ENCODE measurements at regions not wholly inside any gene's neighbourhood (a gene's known extent, or its start where the extent isn't known, plus 50 kb on each side); places are given as distances from the start of the nearest gene placed in this dataset.
"Not testable (repeated sequence)": the region's sequence is repeated elsewhere in the genome, so short reads cannot be mapped to it uniquely, and the experiment has no call there.

DNA sequence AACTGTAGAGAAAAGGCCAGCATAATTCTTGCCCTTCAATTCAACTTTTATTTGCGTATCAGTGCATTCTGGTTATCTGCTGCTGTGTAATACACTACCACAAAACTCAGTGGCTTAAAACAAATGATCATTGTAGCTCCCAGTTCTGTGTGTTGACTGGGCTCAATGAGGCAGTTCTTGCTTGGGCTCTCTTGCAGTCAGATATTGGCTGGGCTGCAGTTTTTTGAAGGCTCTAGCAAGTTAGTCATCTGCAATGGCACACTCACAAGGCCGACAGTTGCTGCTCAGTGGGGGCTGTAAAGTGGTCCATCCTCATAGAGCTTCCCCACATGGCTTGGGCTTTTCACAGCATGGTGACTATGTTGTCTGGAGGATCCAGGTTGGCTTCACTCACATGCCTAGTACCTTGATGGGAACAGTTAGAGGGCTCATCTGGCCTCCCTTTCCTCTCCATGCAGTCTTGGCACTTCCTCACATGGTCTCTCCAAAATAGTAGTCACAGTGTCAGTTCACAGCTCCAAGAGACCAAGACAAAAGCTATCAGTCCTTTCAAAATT, 110.6 kb upstream of the TNP1 start:
- no peak for DNase-seq

DNA sequence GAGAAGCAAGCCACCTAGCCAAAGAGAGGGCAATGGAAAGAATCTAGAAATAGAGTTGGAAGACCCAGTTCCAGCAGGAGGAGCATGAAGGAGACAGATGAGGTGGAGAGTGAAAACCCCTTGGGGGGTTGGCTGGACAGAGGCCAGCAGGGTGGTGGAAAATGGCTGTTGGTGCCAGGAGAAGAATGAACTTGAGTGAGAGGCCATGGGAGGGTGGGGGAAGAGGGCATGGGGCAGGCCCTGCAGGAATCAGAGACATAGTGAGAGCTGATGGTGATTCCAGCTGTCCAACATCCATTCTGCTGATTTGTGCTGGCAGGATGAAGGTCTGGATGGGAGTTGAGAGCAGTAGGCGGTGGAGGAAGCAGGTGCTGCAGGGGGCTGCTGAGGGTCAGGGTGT, 108.0 kb upstream of the TNP1 start:
- no peak for DNase-seq

DNA sequence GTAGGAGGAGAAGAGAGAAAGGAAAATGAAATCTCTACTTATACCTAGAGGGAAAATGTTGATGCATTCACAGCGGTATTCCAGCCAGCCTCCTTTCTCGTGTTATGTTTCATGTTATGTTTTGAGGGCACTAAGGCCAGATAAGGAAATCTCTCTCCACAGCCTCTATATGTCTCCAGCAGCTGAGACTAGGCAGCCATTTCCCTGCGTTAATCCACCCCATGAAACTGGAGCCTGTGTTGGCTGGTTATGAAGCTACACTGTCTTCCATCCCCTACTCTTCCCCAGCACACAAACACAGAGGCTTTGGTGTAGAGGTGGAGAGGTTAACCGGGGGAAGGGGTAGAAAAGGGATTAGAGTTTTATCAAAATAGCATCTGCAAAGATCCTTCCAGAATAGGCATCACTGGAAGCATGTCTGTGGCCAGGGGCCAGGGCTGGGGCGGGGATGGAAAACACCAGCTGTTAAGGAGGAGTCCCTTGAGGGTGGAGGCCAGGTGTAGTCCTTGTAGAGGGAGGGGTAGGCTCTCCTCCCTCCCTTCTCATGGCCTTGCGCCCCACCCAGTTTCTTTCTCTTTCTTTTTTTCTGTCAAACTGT, 100.9 kb upstream of the TNP1 start:
- peak; percentile 44 for DNase-seq

DNA sequence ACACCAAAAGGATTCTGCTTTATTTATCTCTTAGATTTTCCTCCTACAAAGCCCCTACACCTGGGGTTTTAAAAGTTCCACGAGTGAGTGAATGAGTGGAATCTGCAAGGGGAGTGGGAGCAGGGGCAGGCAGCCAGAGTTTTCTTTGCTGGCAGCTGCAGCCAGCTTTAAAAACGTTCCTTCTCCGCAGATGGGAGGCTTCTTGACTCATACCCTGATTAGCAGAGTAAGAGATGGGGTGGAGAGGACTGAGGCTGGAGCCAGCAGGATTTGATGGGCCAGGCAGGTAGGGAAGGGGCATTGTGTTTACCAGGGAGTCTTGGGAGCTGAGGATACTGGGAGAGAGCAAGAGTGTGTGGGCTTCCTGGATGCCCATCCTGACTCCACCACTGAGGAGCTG, 99.6 kb upstream of the TNP1 start:
- no peak for DNase-seq

DNA sequence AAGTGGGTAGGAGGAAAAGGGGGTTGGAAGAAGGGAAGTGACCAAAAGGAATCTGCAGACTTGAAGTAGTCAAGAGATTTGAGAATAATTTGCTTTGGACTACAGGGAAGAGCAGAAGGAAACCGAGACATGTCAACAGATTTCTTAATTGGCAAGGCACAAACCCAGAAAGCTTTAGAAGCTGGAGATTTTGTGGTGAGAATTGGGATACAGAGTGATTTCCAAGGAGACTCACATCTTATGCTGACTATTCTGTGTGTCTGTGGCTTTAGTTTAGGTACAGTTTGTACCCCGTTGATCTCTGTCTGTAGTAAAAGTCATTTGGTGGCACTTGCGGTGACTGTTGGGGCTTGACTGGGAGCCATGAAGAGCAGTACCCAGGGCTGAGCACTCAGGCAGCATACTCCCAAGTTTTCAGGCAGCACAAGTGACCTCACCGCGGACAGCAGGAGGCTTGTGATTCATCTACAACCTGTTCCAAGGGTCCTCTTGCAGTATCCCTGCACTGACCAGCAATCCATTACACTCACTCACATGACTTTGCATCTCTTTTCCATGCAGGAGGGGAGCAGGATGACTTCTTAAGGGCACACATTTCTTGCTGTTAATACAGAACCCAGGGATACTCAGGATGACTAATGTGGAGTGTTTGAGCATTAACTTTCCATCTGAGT, 97.1 kb upstream of the TNP1 start:
- DNase-seq, result no peak

DNA sequence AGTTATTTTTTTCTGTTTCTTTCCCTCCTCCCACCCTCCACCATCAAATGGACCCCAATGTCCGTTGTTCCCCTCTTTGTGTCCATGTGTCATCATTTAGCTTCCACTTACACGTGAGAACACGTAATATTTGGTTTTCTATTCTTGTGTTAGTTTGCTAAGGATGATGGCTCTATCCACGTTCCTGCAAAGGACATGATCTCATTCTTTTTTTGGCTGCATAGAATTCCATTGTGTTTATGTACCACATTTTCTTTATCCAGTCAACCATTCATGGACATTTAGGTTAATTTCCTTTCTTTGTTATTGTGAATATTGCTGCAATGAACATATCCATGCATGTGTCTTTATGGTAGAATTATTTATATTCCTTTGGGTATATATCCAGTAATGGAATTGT, 91.3 kb upstream of the TNP1 start:
- DNase-seq, result no peak

DNA sequence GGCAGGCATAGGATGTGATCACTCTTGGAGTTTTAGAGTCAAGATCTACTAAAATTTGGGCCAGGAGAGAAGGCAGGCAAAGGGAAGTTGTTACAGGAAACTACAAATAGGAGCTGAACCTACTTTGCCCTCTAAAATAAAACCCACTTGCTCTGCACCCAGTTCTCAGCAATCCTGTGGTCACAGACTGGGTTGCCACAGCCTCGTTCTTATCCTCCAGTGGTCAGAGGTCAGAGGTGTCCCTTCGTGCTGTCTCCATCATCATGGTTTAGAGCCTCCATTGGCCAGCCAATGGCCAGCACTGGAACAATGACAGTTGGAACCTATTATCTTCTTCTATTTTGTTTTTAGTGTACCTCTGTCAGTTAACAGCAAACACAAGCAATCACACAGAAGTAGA, 90.7 kb upstream of the TNP1 start:
- no peak for DNase-seq

DNA sequence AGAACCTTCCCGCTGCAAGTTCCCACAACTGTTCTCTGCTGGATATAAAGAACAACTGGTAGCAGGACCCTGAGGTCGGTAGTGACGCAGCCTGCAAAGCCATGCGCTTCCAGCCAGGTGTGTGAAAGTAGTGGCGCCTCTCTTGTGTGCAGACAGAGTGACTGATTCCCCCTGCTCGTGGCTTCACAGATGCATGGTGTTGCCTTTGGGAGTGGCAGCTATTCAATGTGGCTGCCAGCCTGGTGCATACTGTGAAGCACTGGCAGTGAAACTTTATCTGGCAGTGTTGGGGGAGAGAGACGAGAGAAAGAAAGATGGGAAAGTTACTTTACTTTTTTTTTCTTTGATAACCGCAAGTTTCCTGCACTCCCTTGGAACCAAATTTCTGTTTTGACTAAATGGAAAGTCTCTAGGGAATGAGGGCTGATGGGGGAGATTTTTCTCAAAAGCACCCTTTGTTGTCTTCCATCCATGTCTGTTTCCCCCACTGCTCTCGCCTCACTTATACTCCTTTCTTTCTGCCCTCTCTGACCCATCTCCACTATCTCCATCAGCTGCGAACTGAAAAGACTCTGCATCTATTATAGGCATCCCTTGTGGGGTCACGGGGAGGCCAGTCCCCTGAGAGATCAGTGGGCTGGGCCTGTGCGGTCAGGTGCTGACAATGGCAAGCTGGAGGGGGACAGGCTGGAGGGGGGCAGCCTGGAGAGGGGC, 90.0 kb upstream of the TNP1 start:
- no peak for DNase-seq

DNA sequence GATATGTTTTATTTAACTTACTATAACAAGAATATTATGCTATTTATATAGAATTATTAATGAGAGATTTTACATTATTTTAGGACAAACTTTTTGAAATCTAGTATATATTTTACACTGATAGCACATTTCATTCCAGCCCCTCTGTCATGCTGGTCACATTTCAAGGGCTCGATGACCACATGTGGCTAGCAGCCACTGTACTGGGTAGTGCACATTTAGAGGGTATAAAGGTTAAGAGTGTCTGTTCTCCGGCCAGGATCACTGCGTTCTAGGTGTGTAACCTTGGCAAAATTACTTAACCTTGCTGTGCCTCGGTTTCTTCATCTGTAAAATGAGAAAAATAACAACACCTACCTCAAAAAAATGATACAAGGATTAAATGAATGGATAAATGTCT, 87.2 kb upstream of the TNP1 start:
- DNase-seq, result no peak

DNA sequence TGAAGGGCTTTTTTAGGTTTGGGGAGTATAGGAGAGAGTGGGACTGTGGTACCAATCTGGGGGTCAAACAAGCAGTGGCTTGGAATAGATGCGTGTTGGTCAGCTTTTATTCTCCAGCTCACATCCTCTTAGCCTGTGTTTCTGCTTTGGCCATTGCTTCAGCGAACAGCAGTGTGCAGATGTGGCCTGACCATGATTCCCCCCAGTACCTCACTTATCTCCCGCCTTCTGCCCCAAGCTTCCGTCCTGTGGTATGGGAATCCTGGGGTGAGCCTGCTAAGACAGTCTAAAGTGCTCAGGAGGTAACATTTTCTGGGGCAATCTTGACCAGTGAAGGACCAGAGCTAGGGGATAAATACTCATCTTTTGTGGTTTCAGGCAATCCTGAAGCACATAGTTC, 84.9 kb upstream of the TNP1 start:
- DNase-seq, result no peak

DNA sequence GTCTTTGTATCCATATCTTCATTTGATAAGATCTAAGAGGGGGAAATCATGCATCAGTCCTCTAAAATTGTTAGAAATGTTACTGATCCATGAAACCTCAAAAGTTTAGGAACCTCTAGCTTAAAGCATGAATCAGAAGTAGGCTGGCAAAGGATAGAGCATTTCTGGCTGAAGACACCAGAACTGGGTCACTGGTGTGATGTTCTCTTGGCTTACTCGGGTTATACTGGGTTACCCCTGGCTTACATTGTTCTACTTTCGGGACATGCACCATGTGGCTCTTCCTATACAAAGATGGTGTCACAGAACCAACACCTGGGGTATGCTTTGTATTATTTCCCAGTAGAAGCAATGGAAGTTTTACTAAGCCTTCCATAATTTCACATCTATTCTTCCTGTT, 83.2 kb upstream of the TNP1 start:
- DNase-seq, result no peak

DNA sequence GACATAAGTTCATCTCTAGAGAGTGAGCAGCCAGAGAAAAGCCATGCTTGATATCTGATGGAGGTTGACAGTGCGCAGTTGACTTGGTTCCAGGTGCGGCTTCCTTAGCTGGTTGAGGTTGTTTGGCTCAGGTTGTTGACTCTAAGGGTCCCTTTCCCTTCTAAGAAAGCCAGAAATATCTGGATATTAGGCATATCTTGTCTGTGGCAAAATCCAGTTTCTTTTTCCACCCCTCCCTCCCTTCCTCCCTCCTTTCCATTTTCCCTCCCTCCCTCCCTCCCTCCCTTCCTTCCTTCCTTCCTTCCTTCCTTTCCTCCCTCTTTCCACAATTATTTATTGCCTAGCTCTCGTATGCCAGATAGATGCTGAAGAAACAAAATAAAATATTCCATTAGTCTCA, 82.6 kb upstream of the TNP1 start:
- DNase-seq, result no peak

DNA sequence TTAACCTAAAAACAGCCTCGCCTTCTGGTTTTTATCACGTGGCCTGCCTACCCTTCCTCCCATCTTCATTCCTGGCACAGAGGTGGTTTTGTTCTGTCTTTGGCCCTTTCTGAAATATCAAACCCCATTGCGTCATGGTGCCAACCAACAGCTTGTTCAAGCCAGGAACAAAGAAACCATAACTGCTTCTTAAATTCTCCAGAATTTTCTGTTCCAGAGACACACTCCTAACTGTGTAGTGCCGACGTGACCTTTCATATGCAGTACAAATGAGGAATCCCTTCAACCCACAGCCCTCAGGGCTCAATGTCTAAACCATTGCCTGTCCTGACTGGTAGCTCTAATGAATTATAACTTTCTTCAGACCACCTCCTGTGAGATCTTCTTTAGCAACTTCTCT, 82.2 kb upstream of the TNP1 start:
- DNase-seq, result no peak

DNA sequence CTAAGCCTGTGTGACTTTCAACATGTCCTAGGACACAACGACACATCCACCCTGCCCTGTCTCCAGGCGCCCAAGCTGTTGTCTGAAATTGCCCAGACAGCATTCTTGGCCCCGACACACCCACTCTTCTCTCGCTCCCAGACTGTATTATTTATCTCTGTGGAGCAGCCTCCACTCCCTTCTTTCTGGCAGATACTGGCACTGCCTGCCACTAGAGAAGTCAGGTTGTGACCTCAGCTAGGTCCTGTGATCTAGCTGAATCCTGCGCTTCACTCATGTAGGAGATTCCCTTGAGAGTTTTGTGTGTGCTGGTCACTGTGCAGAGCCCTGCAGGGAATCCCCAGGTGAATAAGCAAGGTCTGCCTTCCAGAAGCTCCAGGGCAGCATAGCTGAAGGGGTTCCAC, 77.1 kb upstream of the TNP1 start:
- no peak for DNase-seq

DNA sequence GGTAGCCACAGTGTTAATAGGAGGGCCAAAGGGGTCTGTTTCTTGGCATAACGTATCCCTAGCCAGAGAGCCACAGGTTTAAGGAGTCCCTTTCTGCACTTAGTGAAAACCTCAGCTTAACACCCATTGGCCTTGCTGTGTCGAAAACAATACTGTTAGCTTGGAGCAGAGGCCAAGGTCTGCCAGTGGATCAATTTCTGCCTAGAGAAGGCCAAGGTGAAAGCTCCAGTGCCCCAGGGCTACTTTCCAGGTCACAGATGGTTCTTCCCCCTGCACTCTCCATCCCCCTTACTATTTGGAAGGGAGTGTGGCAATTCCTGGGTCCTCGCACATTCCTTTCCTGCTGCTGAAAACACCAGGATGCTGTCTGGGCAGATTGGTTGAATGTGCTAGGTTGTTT, 74.8 kb upstream of the TNP1 start:
- DNase-seq, result no peak

DNA sequence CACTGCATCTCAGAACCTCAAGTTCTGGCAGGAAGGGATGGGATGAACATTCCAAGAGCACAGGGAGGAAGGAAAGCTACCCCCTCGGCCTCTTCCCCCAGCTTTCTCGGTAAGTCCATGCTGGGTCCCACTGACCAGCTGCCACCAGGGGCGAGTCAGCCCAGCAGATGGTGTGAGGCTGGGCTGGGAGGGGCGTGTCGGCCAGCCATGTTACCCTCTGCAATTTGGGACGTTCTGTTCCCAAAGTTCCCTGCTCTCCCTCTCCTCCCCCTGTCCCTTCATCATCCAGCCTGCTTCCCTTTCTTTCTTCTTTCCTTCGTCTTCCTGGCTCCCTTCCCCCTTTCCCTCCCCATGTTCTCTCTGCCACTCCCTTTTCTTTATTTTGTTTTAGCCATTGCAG, 74.3 kb upstream of the TNP1 start:
- no peak for DNase-seq

DNA sequence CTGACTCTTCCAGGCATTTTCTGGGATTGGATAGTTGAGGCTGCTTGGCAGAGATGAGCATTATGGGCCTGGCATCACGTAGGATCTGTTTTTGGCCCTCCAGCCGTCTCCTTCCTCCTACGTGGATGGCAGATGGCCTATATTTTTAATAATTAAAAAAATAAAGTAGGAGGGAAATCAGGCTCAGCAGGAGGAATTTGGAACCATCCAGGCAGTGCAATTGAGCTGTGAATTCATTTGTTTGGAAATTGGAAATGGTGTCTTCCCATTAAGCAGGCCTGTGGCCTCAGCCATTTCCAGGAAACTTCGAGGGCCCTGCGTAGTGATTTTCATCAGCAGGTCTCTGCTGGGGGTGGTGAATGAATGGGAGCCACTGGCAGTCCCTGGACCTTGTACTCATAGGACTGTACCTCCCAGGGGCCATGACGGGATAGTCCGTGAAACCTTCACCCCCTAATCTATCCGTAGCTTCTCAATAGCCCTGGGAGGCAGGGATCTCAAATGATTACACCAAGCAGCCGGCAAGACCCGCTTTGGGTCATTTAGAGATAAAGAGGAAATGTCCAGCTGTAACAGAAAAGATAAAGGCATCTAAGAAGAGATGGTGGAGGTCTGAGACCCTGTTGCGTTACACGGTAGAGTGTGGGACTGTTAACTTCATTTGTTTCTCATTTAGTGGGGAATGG, 73.1 kb upstream of the TNP1 start:
- no peak for DNase-seq

DNA sequence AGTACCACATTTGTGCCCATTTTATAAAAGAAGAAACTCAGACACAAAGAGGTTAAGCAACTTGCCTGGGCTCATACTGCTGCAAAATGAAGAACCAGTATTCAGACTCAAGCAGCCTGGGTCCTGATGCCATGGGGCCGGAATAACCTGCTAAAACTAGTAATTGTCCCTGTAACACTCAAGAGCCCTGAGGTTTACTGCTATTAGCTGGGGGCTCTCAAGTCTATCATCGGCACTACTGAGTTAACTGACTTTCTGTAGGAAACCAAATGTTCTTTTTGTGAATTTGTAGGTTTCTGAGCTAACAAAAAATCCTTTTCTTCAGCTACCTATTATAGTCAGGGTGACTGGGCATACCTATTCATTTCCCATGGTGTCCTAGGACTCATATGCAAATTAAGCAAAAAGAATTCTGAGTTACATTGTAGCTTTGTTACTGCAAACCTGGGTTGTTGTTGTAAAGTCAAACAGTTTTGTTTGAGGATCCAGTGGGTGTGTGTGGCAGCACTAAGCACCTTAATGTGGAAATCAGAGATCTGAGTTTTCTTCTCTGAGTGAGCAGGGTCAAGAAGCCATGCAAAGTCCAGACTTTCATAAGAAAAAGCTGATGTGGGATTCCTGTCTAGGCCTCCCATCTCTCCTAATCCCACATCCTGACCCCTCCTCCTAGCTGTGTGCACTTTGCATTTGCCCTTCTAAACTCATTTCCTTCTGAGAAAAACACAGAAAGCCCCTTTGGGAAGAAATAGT, 72.4 kb upstream of the TNP1 start:
- DNase-seq, result no peak

DNA sequence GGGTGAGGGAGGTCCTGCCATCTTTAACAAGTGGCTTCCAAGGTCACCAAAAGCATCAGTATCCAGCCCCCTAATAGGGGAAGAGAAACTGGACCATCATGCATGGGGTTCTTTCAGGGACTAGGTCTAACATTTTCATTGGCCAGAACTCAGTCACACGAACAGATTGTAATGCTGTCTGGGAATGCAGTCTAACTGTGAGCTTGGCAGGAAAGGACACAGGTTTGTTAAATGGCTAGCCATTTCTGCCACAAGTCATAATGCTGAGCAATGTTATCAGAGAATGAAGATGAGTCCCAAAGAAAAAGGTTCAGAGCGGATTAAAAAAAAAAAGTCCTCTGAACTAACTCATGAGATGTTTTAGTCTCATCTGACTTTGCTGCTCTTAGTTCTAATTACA, 70.9 kb upstream of the TNP1 start:
- no peak for DNase-seq

DNA sequence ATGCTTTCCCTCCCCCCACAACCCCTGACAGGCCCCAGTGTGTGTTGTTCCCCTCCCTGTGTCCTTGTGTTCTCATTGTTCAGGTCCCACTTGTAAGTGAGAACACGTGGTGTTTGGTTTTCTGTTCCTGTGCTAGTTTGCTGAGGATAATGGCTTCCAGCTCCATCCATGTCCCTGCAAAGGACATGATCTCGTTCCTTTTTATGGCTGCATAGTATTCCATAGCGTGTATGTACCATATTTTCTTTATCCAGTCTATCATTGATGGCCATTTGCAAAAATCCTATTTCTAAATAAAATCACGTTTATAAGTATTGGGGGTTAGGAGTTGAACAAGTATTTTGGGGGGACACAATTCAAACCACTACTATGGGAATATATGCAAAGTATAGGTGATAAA, 69.5 kb upstream of the TNP1 start:
- DNase-seq, result not testable (repeated sequence)

DNA sequence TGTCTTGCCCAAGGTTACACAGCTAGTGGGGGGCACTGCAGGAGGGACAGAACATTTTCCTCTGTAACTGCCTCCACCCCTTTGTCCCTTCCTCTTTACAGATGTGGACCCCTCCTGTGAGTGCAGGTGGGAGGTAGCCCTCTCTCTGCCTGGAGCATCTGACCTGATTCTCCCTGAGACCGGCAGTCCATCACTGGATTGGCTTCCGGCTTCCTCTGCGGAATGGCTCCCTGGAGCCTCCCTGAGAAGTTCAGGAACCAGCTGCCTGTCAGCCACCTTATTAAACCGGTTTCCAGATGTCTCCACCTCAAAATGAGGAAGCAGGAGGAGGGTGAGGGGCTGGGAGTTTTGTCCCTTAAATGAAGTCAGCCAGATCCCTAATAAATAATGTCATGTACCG, 67.3 kb upstream of the TNP1 start:
- no peak for DNase-seq

DNA sequence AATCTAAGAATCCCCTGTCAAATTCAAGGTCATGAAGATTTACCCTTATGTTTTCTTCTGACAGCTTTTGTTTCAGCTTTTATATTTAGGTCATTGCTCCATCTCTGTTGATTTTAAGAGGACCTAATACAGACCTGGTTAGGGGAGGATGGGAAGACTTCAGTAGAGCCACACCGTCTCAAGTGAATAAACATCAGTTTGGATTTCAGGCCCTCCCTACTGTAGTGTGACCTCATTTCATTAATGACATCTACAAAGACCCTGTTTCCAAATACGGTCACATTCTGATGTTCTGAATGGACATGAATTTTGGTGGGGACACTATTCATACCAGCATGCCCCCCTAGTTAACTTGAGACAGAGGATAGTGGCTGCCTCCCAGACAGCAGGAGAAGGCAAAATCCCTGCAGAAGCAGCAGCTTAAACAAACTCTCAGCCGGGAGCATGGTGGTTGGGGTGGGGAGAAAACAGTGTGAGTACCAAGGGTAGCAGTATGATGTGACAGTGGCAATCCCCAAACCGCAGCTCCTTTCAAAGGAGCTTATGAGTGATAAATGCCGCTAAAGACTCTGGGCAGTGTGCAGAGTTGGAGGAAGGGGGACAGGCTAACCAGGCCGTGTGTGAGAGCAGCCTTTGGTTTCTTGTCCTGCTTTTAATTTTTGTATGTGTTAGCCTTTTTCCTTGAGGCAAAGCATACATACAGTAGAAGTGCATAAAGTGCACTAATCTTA, 65.9 kb upstream of the TNP1 start:
- DNase-seq, result no peak

All from left hindlimb (tissue), 1 donor.